Panc1 (cell line): ENCODE measurements at regions not wholly inside any gene's neighbourhood (a gene's known extent, or its start where the extent isn't known, plus 50 kb on each side); places are given as distances from the start of the nearest gene placed in this dataset.

Source experiments
- ATAC-seq: fragments of 200-7000 bp; cut with Tn5 transposase; 2 replicates; pipeline ENCODE4 v1.9.1; 2020; ENCODE audit warnings: mild to moderate bottlenecking, moderate library complexity
- BruUV-seq: library from RNA; stranded (reverse); fragments of 400-500 nt; replicated peaks from 2 replicates; lab custom pipeline; 2021; lab: Mats Ljungman, UMichigan
- CTCF ChIA-PET: fragments of 300-600 bp; sonication (Branson Sonifier 250); formaldehyde crosslinking; loops from one replicate; lab custom pipeline; 2022; ENCODE audit warnings: antibody characterized with exemption; lab: Charles Lee
- POLR2A ChIA-PET: fragments of 300-600 bp; sonication (Branson Sonifier 250); formaldehyde crosslinking; loops from one replicate; lab custom pipeline; 2022; ENCODE audit warnings: antibody characterized with exemption; lab: Charles Lee
- DNase-seq: peaks from one replicate; pipeline ENCODE4 v3.0.0-alpha.2; 2010; ENCODE audit warnings: low read depth, low spot score
- H3K27ac ChIP-seq: 2 replicates; pipeline ENCODE4 v1.5.1; 2011; ENCODE audit warnings: mild to moderate bottlenecking, low read length, inconsistent platforms
- H3K27me3 ChIP-seq: fragments of 200-500 bp; sonication (Bioruptor generic); 2 replicates; pipeline ENCODE4 v1.6.0; 2014; ENCODE audit warnings: low read length, inconsistent platforms; ENCODE audit not compliant: control insufficient read depth, insufficient read depth
- H3K36me3 ChIP-seq: fragments of 200-500 bp; sonication (Bioruptor generic); 2 replicates; pipeline ENCODE4 v1.5.1; 2014; ENCODE audit warnings: inconsistent platforms, mild to moderate bottlenecking, low read length, moderate library complexity; ENCODE audit not compliant: control insufficient read depth, insufficient read depth
- H3K4me1 ChIP-seq: 2 replicates; pipeline ENCODE4 v1.5.1; 2011; ENCODE audit warnings: inconsistent platforms, mild to moderate bottlenecking, low read length, moderate library complexity; ENCODE audit not compliant: control insufficient read depth, insufficient read depth
- H3K4me3 ChIP-seq, 2 experiments: 2 replicates each; pipeline ENCODE4 v1.5.1; 2011 to 2012; ENCODE audit warnings: low read depth in 2 of 2, low read length in 2 of 2, mild to moderate bottlenecking in 2 of 2, inconsistent platforms in 1 of 2, moderate library complexity in 1 of 2
- H3K9me3 ChIP-seq: fragments of 200-500 bp; sonication (Bioruptor generic); 2 replicates; pipeline ENCODE4 v1.5.1; 2014; ENCODE audit warnings: low read depth, mild to moderate bottlenecking, inconsistent platforms, low read length, moderate library complexity; ENCODE audit not compliant: control insufficient read depth, insufficient read depth
- POLR2AphosphoS5 ChIP-seq: IDR thresholded peaks from 2 replicates; pipeline ENCODE4 v1.6.1; 2012; ENCODE audit warnings: mild to moderate bottlenecking, low read depth, low read length, moderate library complexity
- SIN3A ChIP-seq: IDR thresholded peaks from 2 replicates; pipeline ENCODE4 v1.6.1; 2012; ENCODE audit warnings: low read depth, mild to moderate bottlenecking, low read length, moderate library complexity, borderline replicate concordance; ENCODE audit not compliant: insufficient read depth
- TCF7L2 ChIP-seq: IDR thresholded peaks from 2 replicates; pipeline ENCODE4 v1.6.1; 2011; ENCODE audit warnings: mild to moderate bottlenecking, low read depth, low read length, inconsistent platforms
- in situ Hi-C: cut with HindIII; loops from 2 replicates; pipeline ENCODE4 v1.10.0; 2016; ENCODE audit warnings: low sequenced_read_pairs, low pct_unique_long_range_greater_than_20kb
- intact Hi-C: fragments of 100-400 bp; cut with micrococcal nuclease; formaldehyde crosslinking; loops from one replicate; pipeline ENCODE4 v1.10.0; 2022; ENCODE audit not compliant: unreplicated experiment
- TF ChIP-seq, protein P1 (sequence below): fragments of 450-650 bp; IDR thresholded peaks from 2 replicates; pipeline ENCODE4 v1.5.1; 2017; ENCODE audit warnings: mild to moderate bottlenecking
- TF ChIP-seq, protein P2 (sequence below), 2 experiments: IDR thresholded peaks; 2 replicates each; pipeline ENCODE4 v1.6.1; 2011 to 2012; ENCODE audit warnings: low read depth in 2 of 2, control low read depth in 1 of 2, low read length in 1 of 2, mild to moderate bottlenecking in 1 of 2, moderate library complexity in 1 of 2; ENCODE audit not compliant: insufficient read depth in 1 of 2

DNA sequence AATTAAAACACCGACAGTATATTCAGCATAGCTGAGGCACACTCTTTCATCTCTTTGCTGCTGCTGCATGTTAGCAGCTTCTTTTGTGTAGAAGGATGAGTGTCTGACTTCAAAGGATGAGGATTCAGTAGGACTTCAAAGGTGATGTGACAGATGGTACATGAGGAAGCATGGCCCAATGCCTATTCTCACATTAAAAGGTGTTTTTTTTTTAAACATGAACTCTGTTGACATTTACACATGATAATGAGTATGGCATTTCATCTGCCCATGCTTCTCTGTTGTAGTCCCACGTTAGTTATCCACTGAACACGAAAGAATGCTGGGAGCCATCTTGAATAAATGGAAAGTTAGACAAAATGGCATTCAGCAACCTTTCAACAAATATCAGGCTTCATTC lies 1950.8 kb upstream of the PIK3C3 start:
- Histone ChIP-seq H3K4me3 (no peak overlapping the region), H3K9me3 (no peaks in the 10 kb centered on the region)
- CTCF ChIA-PET = no interaction called here

DNA sequence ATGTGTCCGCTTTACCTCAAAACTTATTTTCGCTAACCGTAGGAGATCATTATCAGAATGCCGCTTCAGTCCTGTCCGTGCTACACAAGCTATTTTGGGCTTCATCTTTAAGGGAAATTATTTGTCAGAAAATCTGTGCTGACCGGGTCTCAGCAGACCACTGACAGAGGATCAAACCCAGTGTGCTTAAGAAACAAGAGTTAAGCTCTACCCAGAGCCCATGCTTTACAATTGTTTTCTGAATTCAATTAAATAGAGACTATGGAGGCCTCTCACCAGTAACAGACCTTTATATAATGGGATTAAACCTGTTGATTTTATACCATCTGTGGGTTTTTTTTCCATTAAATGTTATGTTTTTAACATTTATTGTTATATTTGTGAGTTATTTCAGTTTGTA lies 1956.7 kb upstream of the PIK3C3 start:
- no TSS peak for BruUV-seq
- CTCF ChIA-PET = no interaction called here
- in situ Hi-C loops = no loop called here

More for the DNA sequence above, 1950.8 kb upstream of the PIK3C3 start:
- no peaks in the 10 kb centered on the region for H3K27me3 ChIP-seq
- H3K27ac ChIP-seq = no peak overlapping the region
- no peak for TF ChIP-seq TCF7L2
- TF ChIP-seq, protein P1, sequence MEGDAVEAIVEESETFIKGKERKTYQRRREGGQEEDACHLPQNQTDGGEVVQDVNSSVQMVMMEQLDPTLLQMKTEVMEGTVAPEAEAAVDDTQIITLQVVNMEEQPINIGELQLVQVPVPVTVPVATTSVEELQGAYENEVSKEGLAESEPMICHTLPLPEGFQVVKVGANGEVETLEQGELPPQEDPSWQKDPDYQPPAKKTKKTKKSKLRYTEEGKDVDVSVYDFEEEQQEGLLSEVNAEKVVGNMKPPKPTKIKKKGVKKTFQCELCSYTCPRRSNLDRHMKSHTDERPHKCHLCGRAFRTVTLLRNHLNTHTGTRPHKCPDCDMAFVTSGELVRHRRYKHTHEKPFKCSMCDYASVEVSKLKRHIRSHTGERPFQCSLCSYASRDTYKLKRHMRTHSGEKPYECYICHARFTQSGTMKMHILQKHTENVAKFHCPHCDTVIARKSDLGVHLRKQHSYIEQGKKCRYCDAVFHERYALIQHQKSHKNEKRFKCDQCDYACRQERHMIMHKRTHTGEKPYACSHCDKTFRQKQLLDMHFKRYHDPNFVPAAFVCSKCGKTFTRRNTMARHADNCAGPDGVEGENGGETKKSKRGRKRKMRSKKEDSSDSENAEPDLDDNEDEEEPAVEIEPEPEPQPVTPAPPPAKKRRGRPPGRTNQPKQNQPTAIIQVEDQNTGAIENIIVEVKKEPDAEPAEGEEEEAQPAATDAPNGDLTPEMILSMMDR = no peak
- no peak for TF ChIP-seq SIN3A
- no peak for TF ChIP-seq POLR2AphosphoS5
- TF ChIP-seq, protein P2, sequence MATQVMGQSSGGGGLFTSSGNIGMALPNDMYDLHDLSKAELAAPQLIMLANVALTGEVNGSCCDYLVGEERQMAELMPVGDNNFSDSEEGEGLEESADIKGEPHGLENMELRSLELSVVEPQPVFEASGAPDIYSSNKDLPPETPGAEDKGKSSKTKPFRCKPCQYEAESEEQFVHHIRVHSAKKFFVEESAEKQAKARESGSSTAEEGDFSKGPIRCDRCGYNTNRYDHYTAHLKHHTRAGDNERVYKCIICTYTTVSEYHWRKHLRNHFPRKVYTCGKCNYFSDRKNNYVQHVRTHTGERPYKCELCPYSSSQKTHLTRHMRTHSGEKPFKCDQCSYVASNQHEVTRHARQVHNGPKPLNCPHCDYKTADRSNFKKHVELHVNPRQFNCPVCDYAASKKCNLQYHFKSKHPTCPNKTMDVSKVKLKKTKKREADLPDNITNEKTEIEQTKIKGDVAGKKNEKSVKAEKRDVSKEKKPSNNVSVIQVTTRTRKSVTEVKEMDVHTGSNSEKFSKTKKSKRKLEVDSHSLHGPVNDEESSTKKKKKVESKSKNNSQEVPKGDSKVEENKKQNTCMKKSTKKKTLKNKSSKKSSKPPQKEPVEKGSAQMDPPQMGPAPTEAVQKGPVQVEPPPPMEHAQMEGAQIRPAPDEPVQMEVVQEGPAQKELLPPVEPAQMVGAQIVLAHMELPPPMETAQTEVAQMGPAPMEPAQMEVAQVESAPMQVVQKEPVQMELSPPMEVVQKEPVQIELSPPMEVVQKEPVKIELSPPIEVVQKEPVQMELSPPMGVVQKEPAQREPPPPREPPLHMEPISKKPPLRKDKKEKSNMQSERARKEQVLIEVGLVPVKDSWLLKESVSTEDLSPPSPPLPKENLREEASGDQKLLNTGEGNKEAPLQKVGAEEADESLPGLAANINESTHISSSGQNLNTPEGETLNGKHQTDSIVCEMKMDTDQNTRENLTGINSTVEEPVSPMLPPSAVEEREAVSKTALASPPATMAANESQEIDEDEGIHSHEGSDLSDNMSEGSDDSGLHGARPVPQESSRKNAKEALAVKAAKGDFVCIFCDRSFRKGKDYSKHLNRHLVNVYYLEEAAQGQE (IDR thresholded peaks at IDR 0.05; ENCODE audit: insufficient read depth in 1 of 2, low read depth in 2 of 2, low read length in 1 of 2) = no peak
- H3K4me1 ChIP-seq = no peaks in the 10 kb centered on the region
- no TSS peak for BruUV-seq
- POLR2A ChIA-PET = no interaction called here
- ATAC-seq (no peak), DNase-seq (no peak)
- no peaks in the 10 kb centered on the region for H3K36me3 ChIP-seq
- intact Hi-C loops = no loop called here
- in situ Hi-C loops = no loop called here

More for the DNA sequence above, 1956.7 kb upstream of the PIK3C3 start:
- TF ChIP-seq TCF7L2 = no peak
- TF ChIP-seq, protein P2 (IDR thresholded peaks at IDR 0.05; ENCODE audit: insufficient read depth in 1 of 2, low read depth in 2 of 2, low read length in 1 of 2) = no peak
- no peak for TF ChIP-seq SIN3A
- TF ChIP-seq POLR2AphosphoS5 = no peak
- TF ChIP-seq, protein P1 = no peak
- Histone ChIP-seq H3K36me3 (no peaks in the 10 kb centered on the region), H3K4me1 (no peaks in the 10 kb centered on the region), H3K4me3 (no peak overlapping the region), H3K27me3 (no peaks in the 10 kb centered on the region), H3K27ac (no peak overlapping the region), H3K9me3 (no peaks in the 10 kb centered on the region)
- intact Hi-C loops = no loop called here
- POLR2A ChIA-PET = no interaction called here
- DNase-seq = no peak
- ATAC-seq = no peak
